H9 (cell line): ENCODE measurements at regions not wholly inside any gene's neighbourhood (a gene's known extent, or its start where the extent isn't known, plus 50 kb on each side); places are given as distances from the start of the nearest gene placed in this dataset.

ENCODE experiments used
- DNase-seq: peaks from one replicate; pipeline ENCODE4 v3.0.0-alpha.2; 2017
- H2AFZ ChIP-seq: one replicate; pipeline ENCODE4 v1.6.1; 2013; ENCODE audit warnings: mild to moderate bottlenecking, low read length, control low read depth, moderate library complexity
- H2AK5ac ChIP-seq: 2 replicates; pipeline ENCODE4 v1.6.1; 2013; ENCODE audit warnings: low read length, control low read depth, mixed read lengths; ENCODE audit not compliant: insufficient read length
- H2BK120ac ChIP-seq: one replicate; pipeline ENCODE4 v1.6.1; 2013; ENCODE audit warnings: low read depth, mild to moderate bottlenecking, low read length, control low read depth, inconsistent platforms; ENCODE audit not compliant: poor library complexity, severe bottlenecking
- H2BK12ac ChIP-seq: 2 replicates; pipeline ENCODE4 v1.6.1; 2013; ENCODE audit warnings: low read length, control low read depth, mixed read lengths, low read depth; ENCODE audit not compliant: insufficient read length
- H2BK15ac ChIP-seq: 2 replicates; pipeline ENCODE4 v1.6.1; 2013; ENCODE audit warnings: low read depth, low read length, control low read depth
- H2BK20ac ChIP-seq: one replicate; pipeline ENCODE4 v1.6.1; 2013; ENCODE audit warnings: low read depth, mild to moderate bottlenecking, low read length, control low read depth, inconsistent platforms; ENCODE audit not compliant: poor library complexity, severe bottlenecking
- H2BK5ac ChIP-seq: 2 replicates; pipeline ENCODE4 v1.6.1; 2013; ENCODE audit warnings: low read length, control low read depth, mixed read lengths; ENCODE audit not compliant: insufficient read length
- H3K14ac ChIP-seq: 2 replicates; pipeline ENCODE4 v1.6.1; 2013; ENCODE audit warnings: low read length, control low read depth; ENCODE audit not compliant: insufficient read depth
- H3K18ac ChIP-seq: 2 replicates; pipeline ENCODE4 v1.6.1; 2013; ENCODE audit warnings: low read depth, mild to moderate bottlenecking, mixed read lengths, low read length, control low read depth; ENCODE audit not compliant: insufficient read length
- H3K23ac ChIP-seq: 2 replicates; pipeline ENCODE4 v1.6.1; 2013; ENCODE audit warnings: low read length, control low read depth, mixed read lengths, low read depth; ENCODE audit not compliant: insufficient read length
- H3K23me2 ChIP-seq: 2 replicates; pipeline ENCODE4 v1.6.1; 2013; ENCODE audit warnings: low read depth, mild to moderate bottlenecking, mixed read lengths, low read length, control low read depth; ENCODE audit not compliant: insufficient read length, poor library complexity, severe bottlenecking
- H3K27ac ChIP-seq: 2 replicates; pipeline ENCODE4 v1.5.1; 2013; ENCODE audit warnings: low read length, control low read depth, mixed read lengths, low read depth; ENCODE audit not compliant: insufficient read length
- H3K27me3 ChIP-seq: 2 replicates; pipeline ENCODE4 v1.6.1; 2013; ENCODE audit warnings: low read length, control low read depth, inconsistent platforms; ENCODE audit not compliant: insufficient read depth
- H3K4ac ChIP-seq: 2 replicates; pipeline ENCODE4 v1.6.1; 2013; ENCODE audit warnings: low read depth, mild to moderate bottlenecking, control low read depth, inconsistent platforms, low read length, moderate library complexity
- H3K4me1 ChIP-seq: 2 replicates; pipeline ENCODE4 v1.6.1; 2013; ENCODE audit warnings: low read length, control low read depth, inconsistent platforms; ENCODE audit not compliant: insufficient read depth
- H3K4me2 ChIP-seq: 2 replicates; pipeline ENCODE4 v1.6.1; 2013; ENCODE audit warnings: low read length, control low read depth, mixed read lengths; ENCODE audit not compliant: insufficient read length, insufficient read depth
- H3K56ac ChIP-seq: 2 replicates; pipeline ENCODE4 v1.6.1; 2013; ENCODE audit warnings: low read depth, mild to moderate bottlenecking, mixed read lengths, low read length, control low read depth; ENCODE audit not compliant: insufficient read length
- H3K79me1 ChIP-seq: 2 replicates; pipeline ENCODE4 v1.6.1; 2013; ENCODE audit warnings: low read depth, mild to moderate bottlenecking, moderate library complexity, low read length, control low read depth, inconsistent platforms; ENCODE audit not compliant: insufficient read depth, poor library complexity, severe bottlenecking
- H3K79me2 ChIP-seq: 2 replicates; pipeline ENCODE4 v1.6.1; 2013; ENCODE audit warnings: low read length, control low read depth, inconsistent platforms; ENCODE audit not compliant: insufficient read depth
- H3K9ac ChIP-seq: 2 replicates; pipeline ENCODE4 v1.6.1; 2013; ENCODE audit warnings: low read length, control low read depth, mixed read lengths; ENCODE audit not compliant: insufficient read length; ENCODE audit errors: extremely low read depth
- H3K9me3 ChIP-seq: one replicate; pipeline ENCODE4 v1.6.1; 2013; ENCODE audit warnings: low read depth, low read length, inconsistent platforms; ENCODE audit not compliant: control insufficient read depth
- H3T11ph ChIP-seq: one replicate; pipeline ENCODE4 v1.6.1; 2013; ENCODE audit warnings: mild to moderate bottlenecking, low read length, control low read depth, inconsistent platforms
- H4K20me1 ChIP-seq: one replicate; pipeline ENCODE4 v1.6.1; 2013; ENCODE audit not compliant: control insufficient read depth, insufficient read length, insufficient read depth
- H4K5ac ChIP-seq: 2 replicates; pipeline ENCODE4 v1.6.1; 2013; ENCODE audit warnings: low read depth, mild to moderate bottlenecking, mixed read lengths, low read length, control low read depth; ENCODE audit not compliant: insufficient read length
- H4K8ac ChIP-seq: replicated peaks from 2 replicates; pipeline ENCODE4 v1.6.1; 2013; ENCODE audit warnings: low read length, control low read depth, mixed read lengths, low read depth; ENCODE audit not compliant: insufficient read length
- H4K91ac ChIP-seq: 2 replicates; pipeline ENCODE4 v1.6.1; 2013; ENCODE audit warnings: low read depth, mild to moderate bottlenecking, moderate library complexity, mixed read lengths, low read length, control low read depth; ENCODE audit not compliant: insufficient read length
- H3K27ac Mint-ChIP-seq, 3 experiments: 2 replicates in 2 of 3; 3 replicates in 1 of 3; pipeline ENCODE4 v1.8.0; 2020 to 2021; ENCODE audit warnings: mixed read lengths in 3 of 3, mild to moderate bottlenecking in 1 of 3, moderate library complexity in 1 of 3
- H3K27me3 Mint-ChIP-seq: 2 replicates; pipeline ENCODE4 v1.8.0; 2021; ENCODE audit warnings: low read depth, mild to moderate bottlenecking, moderate library complexity, mixed read lengths
- H3K36me3 Mint-ChIP-seq, 3 experiments: 2 replicates in 2 of 3; 3 replicates in 1 of 3; pipeline ENCODE4 v1.8.0; 2020 to 2021; ENCODE audit warnings: low read depth in 3 of 3, mixed read lengths in 3 of 3; ENCODE audit not compliant: insufficient read depth in 1 of 3
- H3K4me1 Mint-ChIP-seq, 2 experiments: 2 replicates each; pipeline ENCODE4 v1.8.0; 2020; ENCODE audit warnings: mixed read lengths in 2 of 2
- H3K4me3 Mint-ChIP-seq, 2 experiments: 2 replicates in 1 of 2; 3 replicates in 1 of 2; pipeline ENCODE4 v1.8.0; 2020 to 2021; ENCODE audit warnings: mild to moderate bottlenecking in 2 of 2, mixed read lengths in 2 of 2, moderate library complexity in 1 of 2
- H3K9me3 Mint-ChIP-seq, 2 experiments: 2 replicates in 1 of 2; 3 replicates in 1 of 2; pipeline ENCODE4 v1.8.0; 2020; ENCODE audit warnings: mild to moderate bottlenecking in 2 of 2, mixed read lengths in 2 of 2, moderate library complexity in 1 of 2
- CTCF ChIP-seq: fragments of 200-600 bp; sonication (generic); conservative IDR thresholded peaks from 3 replicates; pipeline ENCODE4 v1.8.0; 2021; ENCODE audit warnings: antibody characterized with exemption, mild to moderate bottlenecking
- WGBS: extraction: QIAGEN DNeasy Blood & Tissue Kit; methylation state at CpG from one replicate; pipeline ENCODE4 v1.1.7; 2013; ENCODE audit warnings: missing lambda C conversion rate, low lambda C conversion rate, mixed read lengths; ENCODE audit not compliant: insufficient read length; ENCODE audit errors: extremely low coverage; 5-methylcytosine and 5-hydroxymethylcytosine counted together

GRCh38 chr3:5390221-5390620 is 202.7 kb downstream of the EDEM1 start:
- Histone ChIP-seq H4K8ac (no peak overlapping the region), H2BK20ac (no peak overlapping the region), H3K14ac (no peak overlapping the region), H2AFZ (no peak overlapping the region), H3K23me2 (no peaks in the 10 kb centered on the region), H3K56ac (no peak overlapping the region), H3K27me3 (no peaks in the 10 kb centered on the region), H3K4me1 (no peaks in the 10 kb centered on the region), H3K4ac (no peak overlapping the region), H3T11ph (no peak overlapping the region), H3K79me2 (no peaks in the 10 kb centered on the region), H2BK120ac (no peak overlapping the region), H3K23ac (no peak overlapping the region), H2AK5ac (no peak overlapping the region), H3K18ac (no peak overlapping the region), H2BK5ac (no peak overlapping the region), H3K79me1 (no peaks in the 10 kb centered on the region), H3K9ac (no peak overlapping the region), H3K27ac (no peak overlapping the region), H3K4me2 (no peak overlapping the region), H4K20me1 (no peaks in the 10 kb centered on the region), H2BK12ac (no peak overlapping the region), H3K9me3 (no peaks in the 10 kb centered on the region), H2BK15ac (no peak overlapping the region), H4K5ac (no peak overlapping the region), H4K91ac (no peak overlapping the region)
- no peak for DNase-seq
- Mint-ChIP-seq H3K9me3 (no peaks in the 10 kb centered on the region), H3K27me3 (no peaks in the 10 kb centered on the region), H3K36me3 (no peaks in the 10 kb centered on the region), H3K4me1 (no peaks in the 10 kb centered on the region), H3K4me3 (no peak overlapping the region), H3K27ac (no peak overlapping the region)
- no peak for TF ChIP-seq CTCF
- WGBS = no CpG with 5 or more reads among the region's 5 CpGs
